ENCODE measurements at regions not wholly inside any gene's neighbourhood (a gene's known extent, or its start where the extent isn't known, plus 50 kb on each side); places are given as distances from the start of the nearest gene placed in this dataset.

DNA sequence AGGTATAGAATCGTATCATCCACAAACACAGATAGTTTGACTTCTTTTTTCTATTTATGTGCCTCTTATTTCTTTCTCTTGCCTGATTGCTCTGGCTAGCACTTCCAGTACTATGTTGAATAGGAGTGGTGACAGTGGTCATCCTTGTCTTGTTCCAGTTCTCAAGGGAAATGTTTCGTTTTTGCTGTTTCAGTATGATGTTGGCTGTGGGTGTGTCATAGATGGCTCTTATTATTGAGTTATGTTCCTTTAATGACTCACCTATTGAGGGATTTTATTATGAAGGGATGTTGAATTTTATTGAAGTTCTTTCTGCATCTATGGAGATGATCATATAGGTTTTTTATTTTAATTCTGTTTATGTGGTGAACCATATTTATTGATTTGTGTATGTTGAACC, 70.3 kb downstream of the ENC1 start:
- TF ChIP-seq REST (IDR thresholded peaks at IDR 0.05; ENCODE audit: low read depth) = no peak
- no peak for TF ChIP-seq ZBTB7A (IDR thresholded peaks at IDR 0.05; ENCODE audit: low read depth)
- TF ChIP-seq FOXM1 (IDR thresholded peaks at IDR 0.05; ENCODE audit: borderline replicate concordance, low read depth) = no peak
